PFSK-1 (cell line): ENCODE measurements at regions not wholly inside any gene's neighbourhood (a gene's known extent, or its start where the extent isn't known, plus 50 kb on each side); places are given as distances from the start of the nearest gene placed in this dataset.

Experiments used
- POLR2AphosphoS5 ChIP-seq: IDR thresholded peaks from 2 replicates; pipeline ENCODE4 v1.6.1; 2012; ENCODE audit warnings: low read depth, mild to moderate bottlenecking, control low read depth, low read length, moderate library complexity
- TAF1 ChIP-seq: IDR thresholded peaks from 2 replicates; pipeline ENCODE4 v1.6.1; 2012; ENCODE audit warnings: low read length, control low read depth, borderline replicate concordance; ENCODE audit not compliant: insufficient read depth
- TF ChIP-seq, protein P1 (sequence below), 2 experiments: IDR thresholded peaks; 2 replicates each; pipeline versions ENCODE4 v1.6.1 to v1.8.0; 2011 to 2012; ENCODE audit warnings: low read depth in 2 of 2, low read length in 2 of 2, control low read depth in 1 of 2, inconsistent platforms in 1 of 2, mild to moderate bottlenecking in 1 of 2, moderate library complexity in 1 of 2; ENCODE audit not compliant: insufficient read depth in 1 of 2

DNA sequence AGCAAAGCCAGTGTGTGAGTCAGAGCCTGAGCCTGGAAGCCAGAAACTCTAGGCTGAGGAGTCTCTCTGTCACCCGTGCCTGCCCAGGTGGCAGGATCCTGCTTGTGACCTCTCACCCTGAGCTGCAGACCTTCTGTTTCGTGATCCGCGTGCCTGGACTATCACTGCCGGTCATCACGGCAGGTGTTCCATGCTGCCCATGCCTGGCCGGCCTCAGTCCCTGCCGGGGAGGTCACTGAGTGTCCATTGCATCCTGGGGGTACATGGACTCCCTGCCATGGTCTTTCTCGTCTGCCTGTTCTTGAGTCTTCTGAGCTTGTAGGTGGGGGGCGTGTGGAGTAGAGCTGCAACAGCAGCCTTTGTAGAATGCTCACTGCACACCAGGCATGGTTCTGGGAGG lies 1032.4 kb downstream of the TBC1D22A start:
- TF ChIP-seq, protein P1, sequence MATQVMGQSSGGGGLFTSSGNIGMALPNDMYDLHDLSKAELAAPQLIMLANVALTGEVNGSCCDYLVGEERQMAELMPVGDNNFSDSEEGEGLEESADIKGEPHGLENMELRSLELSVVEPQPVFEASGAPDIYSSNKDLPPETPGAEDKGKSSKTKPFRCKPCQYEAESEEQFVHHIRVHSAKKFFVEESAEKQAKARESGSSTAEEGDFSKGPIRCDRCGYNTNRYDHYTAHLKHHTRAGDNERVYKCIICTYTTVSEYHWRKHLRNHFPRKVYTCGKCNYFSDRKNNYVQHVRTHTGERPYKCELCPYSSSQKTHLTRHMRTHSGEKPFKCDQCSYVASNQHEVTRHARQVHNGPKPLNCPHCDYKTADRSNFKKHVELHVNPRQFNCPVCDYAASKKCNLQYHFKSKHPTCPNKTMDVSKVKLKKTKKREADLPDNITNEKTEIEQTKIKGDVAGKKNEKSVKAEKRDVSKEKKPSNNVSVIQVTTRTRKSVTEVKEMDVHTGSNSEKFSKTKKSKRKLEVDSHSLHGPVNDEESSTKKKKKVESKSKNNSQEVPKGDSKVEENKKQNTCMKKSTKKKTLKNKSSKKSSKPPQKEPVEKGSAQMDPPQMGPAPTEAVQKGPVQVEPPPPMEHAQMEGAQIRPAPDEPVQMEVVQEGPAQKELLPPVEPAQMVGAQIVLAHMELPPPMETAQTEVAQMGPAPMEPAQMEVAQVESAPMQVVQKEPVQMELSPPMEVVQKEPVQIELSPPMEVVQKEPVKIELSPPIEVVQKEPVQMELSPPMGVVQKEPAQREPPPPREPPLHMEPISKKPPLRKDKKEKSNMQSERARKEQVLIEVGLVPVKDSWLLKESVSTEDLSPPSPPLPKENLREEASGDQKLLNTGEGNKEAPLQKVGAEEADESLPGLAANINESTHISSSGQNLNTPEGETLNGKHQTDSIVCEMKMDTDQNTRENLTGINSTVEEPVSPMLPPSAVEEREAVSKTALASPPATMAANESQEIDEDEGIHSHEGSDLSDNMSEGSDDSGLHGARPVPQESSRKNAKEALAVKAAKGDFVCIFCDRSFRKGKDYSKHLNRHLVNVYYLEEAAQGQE (IDR thresholded peaks at IDR 0.05; ENCODE audit: insufficient read depth in 1 of 2, low read depth in 2 of 2, low read length in 2 of 2) = no peak
- no peak for TF ChIP-seq TAF1
- TF ChIP-seq POLR2AphosphoS5 = no peak
